ENCODE measurements at regions not wholly inside any gene's neighbourhood (a gene's known extent, or its start where the extent isn't known, plus 50 kb on each side); places are given as distances from the start of the nearest gene placed in this dataset.
"Not testable (repeated sequence)": the region's sequence is repeated elsewhere in the genome, so short reads cannot be mapped to it uniquely, and the experiment has no call there.

DNA sequence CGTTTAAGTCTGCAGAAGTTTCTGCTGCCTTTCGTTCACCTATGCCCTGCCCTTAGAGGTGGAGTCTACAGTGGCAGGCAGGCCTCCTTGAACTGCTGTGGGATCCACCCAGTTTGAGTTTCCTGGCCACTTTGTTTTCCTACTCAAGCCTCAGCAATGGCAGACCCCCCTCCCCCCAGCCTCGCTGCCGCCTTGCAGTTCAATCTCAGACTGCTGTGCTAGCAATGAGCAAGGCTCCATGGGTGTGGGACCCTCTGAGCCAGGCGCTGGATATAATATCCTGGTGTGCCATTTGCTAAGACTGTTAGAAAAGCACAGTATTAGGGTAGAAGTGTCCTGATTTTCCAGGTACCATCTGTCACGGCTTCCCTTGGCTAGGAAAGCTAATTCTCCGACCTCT, 792.6 kb upstream of the EPHA5 start:
- not testable (repeated sequence) for DNase-seq (ENCODE audit: low read depth in 1 of 2, low spot score in 1 of 2)

DNA sequence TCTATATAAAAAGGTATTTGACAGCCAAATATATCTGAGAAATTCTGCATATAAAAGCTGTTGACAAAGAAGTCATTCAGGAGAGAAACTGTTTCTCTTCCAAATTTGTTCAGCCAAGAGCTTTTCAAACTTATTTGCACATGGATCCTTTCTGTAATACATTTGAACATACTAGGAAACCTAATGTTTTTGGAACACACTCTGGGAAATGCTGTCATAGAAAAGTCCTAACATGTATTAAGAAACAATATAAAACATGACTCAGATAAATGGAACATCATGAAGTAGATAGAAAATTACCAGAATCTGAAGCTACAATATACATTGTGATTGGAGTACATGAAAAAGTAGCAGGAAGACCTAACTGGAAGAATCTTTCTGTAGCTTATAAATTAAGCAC, 781.5 kb upstream of the EPHA5 start:
- DNase-seq (ENCODE audit: low read depth in 1 of 2, low spot score in 1 of 2) = no peak

- no peak for DNase-seq (ENCODE audit: low read depth in 1 of 2, low spot score in 1 of 2)
These were observed 772.7 kb upstream of the EPHA5 start for GRCh38 chr4:66443008-66443407.

DNA sequence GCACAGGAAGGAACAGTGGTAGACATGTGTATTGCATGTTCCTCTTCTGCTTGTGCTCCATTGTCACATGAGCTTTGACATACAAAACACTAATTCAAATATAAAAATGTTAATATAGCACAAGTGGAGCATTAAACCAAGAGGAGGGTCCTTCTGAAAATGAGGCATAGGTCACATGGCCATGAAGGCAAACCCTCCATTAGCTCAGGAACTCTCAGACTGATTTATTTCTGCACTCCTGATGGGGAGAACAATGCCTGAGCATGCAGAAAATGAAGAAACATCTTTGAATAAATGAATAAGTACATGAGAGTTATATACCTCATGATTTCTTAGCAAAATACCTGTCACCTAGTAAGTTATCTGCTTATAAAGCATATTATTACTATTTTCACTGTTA, 769.2 kb upstream of the EPHA5 start:
- DNase-seq (ENCODE audit: low read depth in 1 of 2, low spot score in 1 of 2) = no peak

DNA sequence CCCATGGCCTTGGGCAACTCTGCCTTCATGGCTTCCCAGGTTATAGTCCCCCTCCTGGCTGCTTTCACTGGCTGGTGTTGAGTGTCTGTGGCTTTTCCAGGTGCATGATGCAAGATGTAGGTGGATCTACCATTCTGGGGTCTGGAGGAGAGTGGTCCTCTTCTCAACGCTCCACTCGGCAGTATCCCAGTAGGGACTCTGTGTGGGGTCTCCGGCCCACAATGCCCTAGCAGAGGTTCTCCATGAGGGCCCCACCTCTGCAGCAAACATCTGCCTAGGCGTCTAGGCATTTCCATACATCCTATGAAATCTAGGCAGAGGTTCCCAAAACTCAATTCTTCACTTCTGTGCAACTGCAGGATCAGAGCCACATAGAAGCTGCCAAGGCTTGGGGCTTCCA, 763.4 kb upstream of the EPHA5 start:
- no peak for DNase-seq (ENCODE audit: low read depth in 1 of 2, low spot score in 1 of 2)

DNA sequence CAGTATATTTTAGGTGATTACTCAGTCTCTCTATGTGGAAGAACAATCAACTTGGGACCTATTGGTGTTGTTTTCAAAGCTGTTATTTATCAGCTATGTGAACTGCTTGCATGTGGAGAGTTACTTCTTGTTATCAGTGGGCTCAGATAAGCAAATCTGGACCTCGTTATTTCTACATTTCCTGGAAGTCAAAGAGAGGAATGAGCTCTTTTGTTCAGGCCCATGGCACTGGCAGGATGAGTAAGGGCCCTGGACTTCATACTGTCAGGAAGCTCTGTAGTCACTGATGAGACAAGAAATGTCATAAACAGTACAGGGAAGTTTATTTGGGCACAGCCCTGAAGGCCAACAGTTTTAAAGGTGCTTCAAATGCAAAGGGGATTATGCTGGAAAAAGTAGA, 760.6 kb upstream of the EPHA5 start:
- no peak for DNase-seq (ENCODE audit: low read depth in 1 of 2, low spot score in 1 of 2)

DNA sequence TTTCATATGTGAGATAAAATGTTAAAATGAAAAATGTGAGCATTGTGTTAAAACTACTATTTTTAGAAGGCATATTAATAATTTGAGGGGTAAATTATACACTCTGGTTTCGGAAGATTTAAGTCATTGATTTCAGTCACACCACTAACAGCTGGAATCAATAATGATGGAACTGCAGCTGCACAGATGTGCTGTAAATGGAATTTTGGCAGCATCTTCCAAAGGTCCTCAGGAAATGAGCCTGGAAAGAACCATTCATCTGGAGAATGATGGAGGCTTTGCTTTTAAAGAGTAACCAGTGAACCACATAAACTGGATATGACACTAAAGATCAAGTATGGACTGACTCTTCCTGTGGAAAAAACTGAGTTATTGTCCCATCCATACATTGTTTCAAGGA, 759.0 kb upstream of the EPHA5 start:
- no peak for DNase-seq (ENCODE audit: low read depth in 1 of 2, low spot score in 1 of 2)

GRCh38 chr4:66416425-66416824, 746.1 kb upstream of the EPHA5 start:
- DNase-seq (ENCODE audit: low read depth in 1 of 2, low spot score in 1 of 2) = no peak

DNA sequence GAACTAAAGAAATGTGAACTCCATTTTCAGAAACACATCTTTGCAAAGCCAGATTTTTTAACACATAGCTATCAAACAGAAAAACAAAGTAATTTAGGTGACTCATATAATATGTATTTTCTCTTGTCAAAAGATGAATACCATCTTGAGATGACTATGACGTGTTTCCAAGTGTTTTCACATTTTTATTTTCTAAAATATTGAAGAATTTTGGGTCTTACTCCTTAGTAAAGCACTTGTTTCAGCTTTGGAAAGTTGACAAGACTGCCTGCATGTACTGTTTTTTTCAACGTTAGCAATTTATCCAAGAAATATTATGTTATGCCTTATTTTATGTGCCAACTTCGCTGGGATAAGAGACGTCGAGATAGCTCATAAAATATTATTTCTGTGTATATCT, 733.9 kb upstream of the EPHA5 start:
- DNase-seq (ENCODE audit: low read depth in 1 of 2, low spot score in 1 of 2) = no peak

DNA sequence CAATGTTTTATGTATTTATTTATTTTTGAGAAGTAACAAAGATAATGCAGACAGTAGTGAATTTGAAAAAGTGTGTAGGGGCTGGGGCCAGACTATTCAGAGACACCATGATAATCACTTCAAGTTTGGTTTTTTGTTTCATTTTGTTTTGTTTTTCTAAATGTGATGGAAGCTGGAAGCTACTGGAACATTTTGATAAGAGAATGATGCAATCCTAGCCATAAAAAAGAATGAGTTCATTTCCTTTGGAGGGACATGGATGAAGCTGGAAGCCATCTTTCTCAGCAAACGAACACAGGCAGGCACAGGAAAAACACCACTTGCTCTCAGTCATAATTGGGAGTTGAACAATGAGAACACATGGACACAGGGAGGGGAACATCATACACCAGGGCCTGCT, 706.6 kb upstream of the EPHA5 start:
- no peak for DNase-seq (ENCODE audit: low read depth in 1 of 2, low spot score in 1 of 2)

GRCh38 chr4:66376396-66376795, 706.1 kb upstream of the EPHA5 start:
- no peak for DNase-seq (ENCODE audit: low read depth in 1 of 2, low spot score in 1 of 2)

- DNase-seq (ENCODE audit: low read depth in 1 of 2, low spot score in 1 of 2) = no peak
These were observed 703.0 kb upstream of the EPHA5 start for GRCh38 chr4:66373268-66373667.

DNA sequence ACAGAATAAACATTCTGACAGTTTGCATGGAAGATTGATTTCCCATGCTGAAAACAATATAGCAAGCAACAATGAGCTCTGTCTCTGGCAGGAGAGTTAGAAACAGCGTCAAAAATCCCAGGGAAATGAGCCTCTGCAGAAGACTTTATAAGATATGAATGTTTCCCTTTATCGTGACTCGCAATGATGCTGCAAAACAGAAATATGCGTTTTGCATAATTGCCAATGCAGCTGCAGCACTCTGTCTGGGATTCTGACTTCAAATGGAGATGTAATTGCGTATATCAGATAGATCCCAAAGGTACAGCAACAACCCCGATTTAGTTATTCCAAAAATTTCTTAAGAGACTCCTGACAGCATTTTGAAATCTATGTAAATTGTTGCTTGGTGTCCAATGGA, 702.4 kb upstream of the EPHA5 start:
- DNase-seq (ENCODE audit: low read depth in 1 of 2, low spot score in 1 of 2) = no peak

- no peak for DNase-seq (ENCODE audit: low read depth in 1 of 2, low spot score in 1 of 2)
These were observed 696.9 kb upstream of the EPHA5 start for GRCh38 chr4:66367043-66367660.

- not testable (repeated sequence) for DNase-seq (ENCODE audit: low read depth in 1 of 2, low spot score in 1 of 2)
These were observed 690.1 kb upstream of the EPHA5 start for GRCh38 chr4:66360395-66360794.

GRCh38 chr4:66357316-66357715, 687.0 kb upstream of the EPHA5 start:
- DNase-seq (ENCODE audit: low read depth in 1 of 2, low spot score in 1 of 2) = no peak

DNA sequence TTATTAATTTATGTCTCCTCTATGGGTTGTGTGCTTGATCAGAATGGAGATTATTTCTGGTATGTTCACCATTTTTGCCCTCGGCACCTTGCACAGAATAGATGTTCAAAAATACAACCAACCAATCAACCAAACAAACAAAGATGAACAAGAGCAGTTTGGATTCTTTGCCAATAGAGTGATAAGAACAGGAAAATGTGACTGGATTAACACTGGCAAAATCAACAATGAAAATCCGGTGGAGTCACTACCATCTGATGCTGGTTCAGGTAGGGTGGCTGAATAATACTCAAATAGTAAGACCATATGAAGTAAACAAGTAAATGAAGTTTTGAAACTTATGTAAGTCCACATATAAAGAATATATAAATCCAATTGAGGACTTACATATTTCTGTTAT, 685.0 kb upstream of the EPHA5 start:
- no peak for DNase-seq (ENCODE audit: low read depth in 1 of 2, low spot score in 1 of 2)

DNA sequence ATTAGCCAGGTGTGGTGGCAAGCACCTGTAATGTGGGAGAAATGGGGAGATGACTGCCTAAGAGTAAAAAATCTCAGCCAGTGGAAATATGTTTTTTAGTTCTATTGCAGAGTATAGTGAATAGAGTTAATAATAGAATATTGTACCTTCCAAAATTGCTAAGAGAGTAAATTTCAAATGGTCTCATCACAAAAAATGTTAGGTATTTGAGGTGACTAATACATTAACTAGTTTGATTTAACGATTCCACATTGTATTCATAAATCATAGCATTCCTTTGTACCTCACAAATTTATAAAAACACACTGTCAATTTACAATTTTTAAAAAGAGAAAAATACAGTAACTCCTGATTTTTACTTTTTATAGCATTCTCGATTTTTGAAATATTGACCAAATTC, 681.5 kb upstream of the EPHA5 start:
- no peak for DNase-seq (ENCODE audit: low read depth in 1 of 2, low spot score in 1 of 2)

- no peak for DNase-seq (ENCODE audit: low read depth in 1 of 2, low spot score in 1 of 2)
These were observed 670.1 kb upstream of the EPHA5 start for GRCh38 chr4:66340286-66340893.

GRCh38 chr4:66339007-66339406, 668.7 kb upstream of the EPHA5 start:
- DNase-seq (ENCODE audit: low read depth in 1 of 2, low spot score in 1 of 2) = no peak

- no peak for DNase-seq (ENCODE audit: low read depth in 1 of 2, low spot score in 1 of 2)
These were observed 661.5 kb upstream of the EPHA5 start for GRCh38 chr4:66331761-66332160.

GRCh38 chr4:66330125-66330524, 659.8 kb upstream of the EPHA5 start:
- no peak for DNase-seq (ENCODE audit: low read depth in 1 of 2, low spot score in 1 of 2)

- no peak for DNase-seq (ENCODE audit: low read depth in 1 of 2, low spot score in 1 of 2)
These were observed 658.7 kb upstream of the EPHA5 start for GRCh38 chr4:66328803-66329574.
